CD4-positive, alpha-beta memory T cell (primary cell): ENCODE measurements at regions not wholly inside any gene's neighbourhood (a gene's known extent, or its start where the extent isn't known, plus 50 kb on each side); places are given as distances from the start of the nearest gene placed in this dataset.
A peak's percentile ranks its signal among the peaks of the same experiment; 100 is the strongest.
"Not testable (repeated sequence)": the region's sequence is repeated elsewhere in the genome, so short reads cannot be mapped to it uniquely, and the experiment has no call there.

Experiments
- CTCF ChIA-PET: fragments of 350-600 bp; sonication (Branson Sonifier 250); formaldehyde crosslinking; loops from one replicate; lab custom pipeline; 2021; ENCODE audit warnings: inconsistent platforms; ENCODE audit not compliant: partially characterized antibody; lab: Charles Lee
- POLR2A ChIA-PET: fragments of 350-600 bp; sonication (Branson Sonifier 250); formaldehyde crosslinking; loops from one replicate; lab custom pipeline; 2021; ENCODE audit not compliant: partially characterized antibody; lab: Charles Lee
- DNase-seq, 5 donors: peaks; one replicate each; pipeline versions ENCODE4 v3.0.0 to v3.0.0-alpha.2; 2020 to 2022; ENCODE audit warnings: mixed read lengths in 1 of 5
- H3K27ac ChIP-seq: one replicate; pipeline ENCODE4 v1.7.0; 2013; ENCODE audit warnings: low read depth, low read length
- H3K27me3 ChIP-seq: 2 replicates; pipeline ENCODE4 v1.7.0; 2013; ENCODE audit warnings: mild to moderate bottlenecking, low read length, moderate library complexity; ENCODE audit not compliant: insufficient read depth
- H3K36me3 ChIP-seq: 2 replicates; pipeline ENCODE4 v1.7.0; 2013; ENCODE audit warnings: mild to moderate bottlenecking, low read length, moderate library complexity; ENCODE audit not compliant: insufficient read depth
- H3K4me1 ChIP-seq: 2 replicates; pipeline ENCODE4 v1.7.0; 2013; ENCODE audit warnings: mild to moderate bottlenecking, low read length, moderate library complexity; ENCODE audit not compliant: insufficient read depth
- H3K4me3 ChIP-seq, 2 donors: one replicate each; pipeline ENCODE4 v1.7.0; 2013; ENCODE audit warnings: low read length in 2 of 2, mild to moderate bottlenecking in 1 of 2
- H3K9me3 ChIP-seq, 2 donors: one replicate each; pipeline ENCODE4 v1.7.0; 2013; ENCODE audit warnings: low read length in 2 of 2, control low read depth in 1 of 2; ENCODE audit not compliant: control insufficient read depth in 1 of 2
- H3K27ac Mint-ChIP-seq, 7 donors: one replicate each; pipeline ENCODE4 v1.8.0; 2020 to 2021; ENCODE audit warnings: mixed read lengths in 7 of 7, mild to moderate bottlenecking in 6 of 7, inconsistent platforms in 3 of 7, moderate library complexity in 3 of 7
- H3K27me3 Mint-ChIP-seq, 2 donors: one replicate each; pipeline ENCODE4 v1.8.0; 2020 to 2021; ENCODE audit warnings: mixed read lengths in 2 of 2
- H3K36me3 Mint-ChIP-seq, 2 donors: one replicate each; pipeline ENCODE4 v1.8.0; 2020 to 2021; ENCODE audit warnings: mixed read lengths in 2 of 2, inconsistent platforms in 1 of 2, mild to moderate bottlenecking in 1 of 2
- H3K4me1 Mint-ChIP-seq, 4 donors: one replicate each; pipeline ENCODE4 v1.8.0; 2020 to 2021; ENCODE audit warnings: mixed read lengths in 4 of 4, mild to moderate bottlenecking in 1 of 4
- H3K4me3 Mint-ChIP-seq, 8 donors: one replicate each; pipeline ENCODE4 v1.8.0; 2020 to 2021; ENCODE audit warnings: mixed read lengths in 8 of 8, mild to moderate bottlenecking in 7 of 8, moderate library complexity in 6 of 8, inconsistent platforms in 3 of 8
- H3K9me3 Mint-ChIP-seq, 8 donors: one replicate each; pipeline ENCODE4 v1.8.0; 2020 to 2021; ENCODE audit warnings: mixed read lengths in 8 of 8, mild to moderate bottlenecking in 5 of 8, inconsistent platforms in 3 of 8, moderate library complexity in 1 of 8
- intact Hi-C: fragments of 100-400 bp; cut with micrococcal nuclease; formaldehyde crosslinking; loops from one replicate; pipeline ENCODE4 v1.15.1; 2023

GRCh38 chr6:27854421-27854820 is 57.8 kb downstream of the OR2B2 start:
- H3K36me3 Mint-ChIP-seq: no peaks in the 10 kb centered on the region
- no peak overlapping the region for H3K4me3 Mint-ChIP-seq
- POLR2A ChIA-PET: interaction anchor here (1.2 kb wide), 1 partner anchor 18 kb away, joined by 4 read pairs; a partner anchor contains a TSS
- intact Hi-C loops: no loop called here
- Histone ChIP-seq H3K27ac (no peak overlapping the region), H3K36me3 (no peaks in the 10 kb centered on the region), H3K4me1 (no peaks in the 10 kb centered on the region), H3K4me3 (no peak overlapping the region), H3K27me3 (no peaks in the 10 kb centered on the region), H3K9me3 (no peaks in the 10 kb centered on the region)
- no peaks in the 10 kb centered on the region for H3K4me1 Mint-ChIP-seq
- H3K27me3 Mint-ChIP-seq: peaks cover 0 to 2% of the 10 kb centered on the region in 2 donors
- CTCF ChIA-PET: no interaction called here
- no peak for DNase-seq
- H3K9me3 Mint-ChIP-seq: no peaks in the 10 kb centered on the region
- H3K27ac Mint-ChIP-seq: no peak overlapping the region

- intact Hi-C loops: no loop called here
- POLR2A ChIA-PET: interaction anchor here (0.8 to 4.7 kb wide), 6 partner anchors 13 to 22 kb away, joined by 3 to 42 read pairs (median 4); a partner anchor contains a TSS
- no peaks in the 10 kb centered on the region for H3K4me1 Mint-ChIP-seq
Observed at GRCh38 chr6:27851440-27851839, 60.8 kb downstream of the OR2B2 start.

GRCh38 chr6:27849001-27849400 is 63.2 kb downstream of the OR2B2 start:
- H3K4me1 Mint-ChIP-seq, H3K27me3 Mint-ChIP-seq, H3K9me3 Mint-ChIP-seq, H3K27me3 ChIP-seq, H3K36me3 ChIP-seq, CTCF ChIA-PET, intact Hi-C loops, H3K36me3 Mint-ChIP-seq, H3K9me3 ChIP-seq, H3K4me1 ChIP-seq, H3K27ac ChIP-seq, H3K4me3 Mint-ChIP-seq, H3K4me3 ChIP-seq, DNase-seq, H3K27ac Mint-ChIP-seq: not testable (repeated sequence)
- POLR2A ChIA-PET: interaction anchor here (1.2 to 4.7 kb wide), 3 partner anchors 11 to 23 kb away, joined by 4 to 42 read pairs (median 6); a partner anchor contains a TSS

More at GRCh38 chr6:27851440-27851839, 60.8 kb downstream of the OR2B2 start:
- no peak overlapping the region for H3K27ac ChIP-seq
- no peaks in the 10 kb centered on the region for H3K27me3 ChIP-seq
- Mint-ChIP-seq H3K9me3 (no peaks in the 10 kb centered on the region), H3K27ac (no peak overlapping the region), H3K27me3 (peaks cover 1 to 4% of the 10 kb centered on the region in 2 donors), H3K36me3 (no peaks in the 10 kb centered on the region), H3K4me3 (no peak overlapping the region)
- H3K36me3 ChIP-seq: no peaks in the 10 kb centered on the region
- CTCF ChIA-PET: interaction anchor here (1.3 to 2.1 kb wide), 2 partner anchors 16 to 44 kb away, joined by 3 to 6 read pairs; no protein-coding TSS in a partner anchor
- no peaks in the 10 kb centered on the region for H3K9me3 ChIP-seq
- no peak overlapping the region for H3K4me3 ChIP-seq
- no peak for DNase-seq
- no peaks in the 10 kb centered on the region for H3K4me1 ChIP-seq

- CTCF ChIA-PET: no interaction called here
- H3K27ac Mint-ChIP-seq: no peak overlapping the region
Observed at GRCh38 chr6:27847706-27848105, 64.5 kb downstream of the OR2B2 start.

GRCh38 chr6:27840572-27840971 is 71.6 kb downstream of the OR2B2 start:
- Mint-ChIP-seq H3K9me3 (peaks cover 0 to 3% (median 0%) of the 10 kb centered on the region in 8 donors), H3K4me3 (no peak overlapping the region), H3K36me3 (no peaks in the 10 kb centered on the region), H3K27me3 (peaks cover 2 to 3% of the 10 kb centered on the region in 2 donors), H3K27ac (no peak overlapping the region), H3K4me1 (peaks cover 0 to 15% (median 6%) of the 10 kb centered on the region in 4 donors)
- H3K36me3 ChIP-seq: no peaks in the 10 kb centered on the region
- H3K4me1 ChIP-seq: peaks cover 24% of the 10 kb centered on the region
- H3K4me3 ChIP-seq: no peak overlapping the region
- ChIA-PET CTCF (no interaction called here), POLR2A (interaction anchor here (1.0 to 10.9 kb wide), 7 partner anchors 19 to 1682 kb away, joined by 3 to 409 read pairs (median 8); a partner anchor contains a TSS)
- intact Hi-C loops: no loop called here
- H3K9me3 ChIP-seq: no peaks in the 10 kb centered on the region
- DNase-seq: no peak
- no peak overlapping the region for H3K27ac ChIP-seq
- H3K27me3 ChIP-seq: no peaks in the 10 kb centered on the region

More at GRCh38 chr6:27847706-27848105, 64.5 kb downstream of the OR2B2 start:
- no peaks in the 10 kb centered on the region for H3K36me3 ChIP-seq
- no peaks in the 10 kb centered on the region for H3K27me3 ChIP-seq
- no peaks in the 10 kb centered on the region for H3K4me1 ChIP-seq
- POLR2A ChIA-PET: interaction anchor here (0.9 to 1.3 kb wide), 2 partner anchors 11 to 17 kb away, joined by 3 read pairs; a partner anchor contains a TSS
- DNase-seq: no peak
- no peak overlapping the region for H3K4me3 ChIP-seq
- no peaks in the 10 kb centered on the region for H3K9me3 Mint-ChIP-seq
- H3K4me3 Mint-ChIP-seq: no peak overlapping the region
- H3K4me1 Mint-ChIP-seq: no peaks in the 10 kb centered on the region
- H3K27ac ChIP-seq: no peak overlapping the region
- H3K36me3 Mint-ChIP-seq: no peaks in the 10 kb centered on the region
- intact Hi-C loops: no loop called here
- no peaks in the 10 kb centered on the region for H3K9me3 ChIP-seq
- H3K27me3 Mint-ChIP-seq: peaks cover 1 to 2% of the 10 kb centered on the region in 2 donors

- Mint-ChIP-seq H3K36me3 (no peaks in the 10 kb centered on the region), H3K9me3 (peaks cover 0 to 3% (median 0%) of the 10 kb centered on the region in 8 donors), H3K4me3 (no peak overlapping the region), H3K27ac (peak overlapping the region in 4 of 7 donors; percentile 37 to 89 (median 56)), H3K27me3 (peaks cover 2 to 3% of the 10 kb centered on the region in 2 donors), H3K4me1 (peaks cover 5 to 18% (median 10%) of the 10 kb centered on the region in 4 donors)
- POLR2A ChIA-PET: interaction anchor here (0.7 to 11.9 kb wide), 23 partner anchors 9 to 1682 kb away, joined by 3 to 1261 read pairs (median 30); partner anchors contain the start of gene TRIM27
- peaks cover 30% of the 10 kb centered on the region for H3K4me1 ChIP-seq
- intact Hi-C loops: loop anchor here (5.0 to 10.0 kb wide), 3 partner anchors 1555 to 1815 kb away; a partner anchor contains a TSS
- H3K36me3 ChIP-seq: no peaks in the 10 kb centered on the region
- peak overlapping the region; percentile 2 to 67 for H3K4me3 ChIP-seq
- no peaks in the 10 kb centered on the region for H3K9me3 ChIP-seq
- CTCF ChIA-PET: interaction anchor here (7.0 to 7.7 kb wide), 2 partner anchors 28 to 55 kb away, joined by 100 to 173 read pairs; a partner anchor contains a TSS
- no peaks in the 10 kb centered on the region for H3K27me3 ChIP-seq
- DNase-seq: peak in 3 of 5 donors; percentile 8 to 20 (median 19)
- peak overlapping the region; percentile 93 for H3K27ac ChIP-seq
Observed at GRCh38 chr6:27839626-27840475, 72.3 kb downstream of the OR2B2 start.
